Transverse colon (tissue), 4 donors: ENCODE measurements at regions not wholly inside any gene's neighbourhood (a gene's known extent, or its start where the extent isn't known, plus 50 kb on each side); places are given as distances from the start of the nearest gene placed in this dataset.

Source experiments
- CTCF ChIP-seq, 5 experiments: fragments of 200-600 bp in 3 of 5; fragments of 450-650 bp in 2 of 5; sonication (generic) in 3 of 5; IDR thresholded peaks; 1 replicate in 2 of 5; 2 replicates in 3 of 5; pipeline ENCODE4 v1.5.1; 2016 to 2017; ENCODE audit warnings: antibody characterized with exemption in 5 of 5, inconsistent platforms in 3 of 5, mild to moderate bottlenecking in 2 of 5, moderate library complexity in 1 of 5
- POLR2A ChIP-seq: fragments of 450-650 bp; IDR thresholded peaks from one replicate; pipeline ENCODE4 v1.6.1; 2016; ENCODE audit warnings: antibody characterized with exemption, mild to moderate bottlenecking, moderate library complexity
- POLR2AphosphoS5 ChIP-seq, 3 donors: sonication (generic); formaldehyde crosslinking; IDR thresholded peaks; one replicate each; pipeline ENCODE4 v1.6.1; 2016; ENCODE audit warnings: antibody characterized with exemption in 3 of 3

- no peak for TF ChIP-seq POLR2AphosphoS5 (IDR thresholded peaks at IDR 0.05)
- TF ChIP-seq CTCF (IDR thresholded peaks at IDR 0.05), result no peak
- no peak for TF ChIP-seq POLR2A
These were observed 294.0 kb upstream of the ATP10A start for GRCh38 chr15:26157081-26157480.
